ENCODE measurements at regions not wholly inside any gene's neighbourhood (a gene's known extent, or its start where the extent isn't known, plus 50 kb on each side); places are given as distances from the start of the nearest gene placed in this dataset.

DNA sequence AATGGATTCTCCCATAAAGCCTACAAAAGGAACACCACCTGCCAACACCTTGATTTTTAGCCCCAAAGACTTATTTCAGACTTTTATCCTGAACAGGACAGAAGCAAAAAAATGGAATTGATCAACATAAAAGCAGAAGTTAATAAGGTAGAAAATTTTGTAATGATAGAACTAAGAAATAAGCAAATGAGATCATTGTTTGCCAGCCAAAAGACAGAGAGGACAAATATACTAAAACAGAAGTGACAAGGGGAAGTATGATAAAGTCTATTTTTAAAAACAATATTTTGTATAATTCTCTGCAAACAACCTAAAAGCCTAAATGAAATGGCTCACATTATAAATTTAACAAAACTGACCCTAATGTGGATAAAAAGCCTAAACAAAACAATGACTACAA is 110.5 kb upstream of the PRSS3 start:
- H4K20me1 ChIP-seq (replicated peaks; ENCODE audit: control insufficient read depth, extremely low read depth, insufficient read depth, low read length), result no peaks in the 10 kb centered on the region
- H2AFZ ChIP-seq (ENCODE audit: low read depth, low read length), result no peak overlapping the region
- no peaks in the 10 kb centered on the region for H3K9me3 ChIP-seq (replicated peaks; ENCODE audit: control insufficient read depth, insufficient read depth, low read length)
- intact Hi-C loops (cut with micrococcal nuclease), result no loop called here
- DNase-seq (ENCODE audit: low read depth, low spot score), result no peak
- CTCF ChIA-PET, result no interaction called here
- no peaks in the 10 kb centered on the region for H3K9me1 ChIP-seq (replicated peaks; ENCODE audit: control insufficient read depth, extremely low read depth, insufficient read depth, low read length)
- no peak overlapping the region for H3K27ac ChIP-seq (ENCODE audit: insufficient read depth, low read depth, low read length)
- POLR2A ChIA-PET, result no interaction called here
- TF ChIP-seq POLR2A (IDR thresholded peaks at IDR 0.05; ENCODE audit: low read depth, low read length) (no peak), EZH2 (IDR thresholded peaks at IDR 0.05; ENCODE audit: borderline replicate concordance, low read depth, low read length, severe bottlenecking) (no peak), JUN (IDR thresholded peaks at IDR 0.05; ENCODE audit: borderline replicate concordance, insufficient read depth, insufficient read length, low read depth) (no peak), POLR2AphosphoS5 (IDR thresholded peaks at IDR 0.05; ENCODE audit: insufficient read depth, low read depth, low read length) (no peak), FOS (IDR thresholded peaks at IDR 0.05; ENCODE audit: borderline replicate concordance, insufficient read depth, low read length) (no peak), GATA2 (IDR thresholded peaks at IDR 0.05; ENCODE audit: insufficient read depth, insufficient read length, low read depth, low read length) (no peak), MYC (IDR thresholded peaks at IDR 0.05; ENCODE audit: low read depth, low read length) (no peak)
- TF ChIP-seq, protein P1, sequence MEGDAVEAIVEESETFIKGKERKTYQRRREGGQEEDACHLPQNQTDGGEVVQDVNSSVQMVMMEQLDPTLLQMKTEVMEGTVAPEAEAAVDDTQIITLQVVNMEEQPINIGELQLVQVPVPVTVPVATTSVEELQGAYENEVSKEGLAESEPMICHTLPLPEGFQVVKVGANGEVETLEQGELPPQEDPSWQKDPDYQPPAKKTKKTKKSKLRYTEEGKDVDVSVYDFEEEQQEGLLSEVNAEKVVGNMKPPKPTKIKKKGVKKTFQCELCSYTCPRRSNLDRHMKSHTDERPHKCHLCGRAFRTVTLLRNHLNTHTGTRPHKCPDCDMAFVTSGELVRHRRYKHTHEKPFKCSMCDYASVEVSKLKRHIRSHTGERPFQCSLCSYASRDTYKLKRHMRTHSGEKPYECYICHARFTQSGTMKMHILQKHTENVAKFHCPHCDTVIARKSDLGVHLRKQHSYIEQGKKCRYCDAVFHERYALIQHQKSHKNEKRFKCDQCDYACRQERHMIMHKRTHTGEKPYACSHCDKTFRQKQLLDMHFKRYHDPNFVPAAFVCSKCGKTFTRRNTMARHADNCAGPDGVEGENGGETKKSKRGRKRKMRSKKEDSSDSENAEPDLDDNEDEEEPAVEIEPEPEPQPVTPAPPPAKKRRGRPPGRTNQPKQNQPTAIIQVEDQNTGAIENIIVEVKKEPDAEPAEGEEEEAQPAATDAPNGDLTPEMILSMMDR (IDR thresholded peaks at IDR 0.05; ENCODE audit: extremely low read depth in 1 of 2, insufficient read depth in 1 of 2, low read depth in 1 of 2, low read length in 2 of 2), result no peak
- TF ChIP-seq, protein P2, sequence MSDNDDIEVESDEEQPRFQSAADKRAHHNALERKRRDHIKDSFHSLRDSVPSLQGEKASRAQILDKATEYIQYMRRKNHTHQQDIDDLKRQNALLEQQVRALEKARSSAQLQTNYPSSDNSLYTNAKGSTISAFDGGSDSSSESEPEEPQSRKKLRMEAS (IDR thresholded peaks at IDR 0.05; ENCODE audit: insufficient read depth, insufficient read length), result no peak
- BruUV-seq (replicated peaks), result no TSS peak
- H3K9ac ChIP-seq (replicated peaks; ENCODE audit: extremely low read depth, insufficient read depth, low read length), result no peak overlapping the region
- no peak overlapping the region for H3K4me2 ChIP-seq (ENCODE audit: insufficient read depth, low read length)
- no peaks in the 10 kb centered on the region for H3K36me3 ChIP-seq (ENCODE audit: control insufficient read depth in 2 of 2, extremely low read depth in 1 of 2, insufficient read depth in 2 of 2, low read length in 2 of 2)
- no peaks in the 10 kb centered on the region for H3K4me1 ChIP-seq (ENCODE audit: control insufficient read depth, extremely low read depth, insufficient read depth, low read length)
- no peak overlapping the region for H3K4me3 ChIP-seq (replicated peaks in 1 of 3; ENCODE audit: insufficient read depth in 1 of 3, low read depth in 1 of 3, low read length in 3 of 3)
- dilution Hi-C loops (cut with MboI; ENCODE audit: extremely low pct_ligation_motif_present, low sequenced_read_pairs), result no loop called here
- no peak for FAIRE-seq
- H3K27me3 ChIP-seq (ENCODE audit: control insufficient read depth in 2 of 2, insufficient read depth in 2 of 2, low read length in 2 of 2), result peaks cover 35 to 61% of the 10 kb centered on the region in 2 experiments
- H3K79me2 ChIP-seq (ENCODE audit: control insufficient read depth, insufficient read depth, low read length), result no peaks in the 10 kb centered on the region

All from endothelial cell of umbilical vein (primary cell).